C4-2B (cell line): ENCODE measurements at regions not wholly inside any gene's neighbourhood (a gene's known extent, or its start where the extent isn't known, plus 50 kb on each side); places are given as distances from the start of the nearest gene placed in this dataset.

Experiments
- H3K27ac ChIP-seq: fragments of 450-650 bp; 2 replicates; pipeline ENCODE4 v1.5.1; 2017
- CTCF ChIP-seq: fragments of 450-650 bp; conservative IDR thresholded peaks from 2 replicates; pipeline ENCODE4 v1.5.1; 2017; ENCODE audit warnings: mild to moderate bottlenecking
- ZFX ChIP-seq: fragments of 450-650 bp; IDR thresholded peaks from 2 replicates; pipeline ENCODE4 v1.6.1; 2017

DNA sequence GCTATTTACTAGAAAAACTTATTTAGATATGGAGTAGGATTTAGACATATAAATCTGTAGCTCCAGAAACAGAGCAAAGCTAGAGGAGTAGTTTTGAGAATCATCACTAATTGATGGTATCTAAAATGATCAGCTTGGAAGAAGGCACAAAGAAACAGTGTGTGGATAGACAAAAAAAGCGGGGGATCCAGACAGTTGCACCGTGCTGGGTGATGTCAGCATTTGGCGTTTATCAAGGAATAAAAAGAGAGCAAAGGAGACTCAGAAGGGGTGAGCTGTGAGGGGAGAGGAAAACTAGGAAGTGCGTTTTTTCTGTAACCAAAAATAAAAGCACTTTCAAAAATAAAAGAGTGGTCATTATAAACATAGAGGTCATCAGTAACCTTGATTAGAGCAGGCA, 90.5 kb upstream of the GPRIN3 start:
- no peak overlapping the region for H3K27ac ChIP-seq
- TF ChIP-seq CTCF (no peak), ZFX (no peak)

DNA sequence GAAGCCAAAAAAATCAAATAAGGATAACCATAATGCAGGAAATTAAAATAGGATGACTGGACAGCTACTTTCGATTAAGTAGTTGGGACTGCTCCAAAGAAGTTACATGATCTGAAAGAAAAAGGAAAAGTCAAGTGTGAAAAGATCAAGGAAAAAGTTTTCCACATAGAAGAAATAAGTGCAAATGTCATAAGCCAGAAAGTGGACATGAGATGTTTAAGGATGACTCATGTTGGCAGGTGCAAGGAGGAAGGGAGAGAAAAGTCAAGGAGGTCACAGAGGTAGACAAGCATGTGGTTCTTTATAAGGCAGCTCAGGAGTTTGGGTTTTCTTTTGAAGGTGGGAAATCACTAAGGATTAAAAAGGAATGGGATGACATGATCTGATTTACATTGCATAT, 89.8 kb upstream of the GPRIN3 start:
- TF ChIP-seq CTCF (no peak), ZFX (no peak)
- H3K27ac ChIP-seq: no peak overlapping the region

- H3K27ac ChIP-seq: no peak overlapping the region
- TF ChIP-seq CTCF (no peak), ZFX (no peak)
These were observed 74.8 kb upstream of the GPRIN3 start for GRCh38 chr4:89382439-89382838.

DNA sequence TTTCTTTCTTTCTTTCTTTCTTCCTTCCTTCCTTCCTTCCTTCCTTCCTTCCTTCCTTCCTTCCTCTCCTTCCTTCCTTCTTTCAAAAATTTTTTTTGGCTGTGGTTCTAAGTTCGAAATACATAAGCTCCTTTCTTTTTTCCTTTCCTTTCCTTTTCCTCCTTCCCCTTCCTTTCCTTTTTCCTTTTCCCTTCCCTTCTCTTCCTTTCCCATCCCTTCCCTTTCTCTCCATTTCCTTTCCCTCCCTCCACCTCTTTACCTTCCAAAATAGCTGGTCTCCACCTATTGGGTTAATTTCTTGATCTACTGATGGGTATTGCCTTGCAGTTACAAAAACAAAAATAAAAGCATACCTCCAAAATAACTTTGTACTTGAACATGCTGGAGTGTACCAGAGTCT, 73.4 kb upstream of the GPRIN3 start:
- no peak overlapping the region for H3K27ac ChIP-seq
- TF ChIP-seq ZFX: no peak
- TF ChIP-seq CTCF: no peak

- H3K27ac ChIP-seq: no peak overlapping the region
- TF ChIP-seq CTCF (no peak), ZFX (no peak)
These were observed 72.0 kb upstream of the GPRIN3 start for GRCh38 chr4:89379511-89380044.

GRCh38 chr4:89373394-89373793, 65.8 kb upstream of the GPRIN3 start:
- TF ChIP-seq CTCF (no peak), ZFX (no peak)
- no peak overlapping the region for H3K27ac ChIP-seq

- H3K27ac ChIP-seq: no peak overlapping the region
- TF ChIP-seq ZFX (no peak), CTCF (no peak)
These were observed 64.0 kb upstream of the GPRIN3 start for GRCh38 chr4:89371614-89372013.

GRCh38 chr4:89369581-89369980, 62.0 kb upstream of the GPRIN3 start:
- TF ChIP-seq ZFX: no peak
- H3K27ac ChIP-seq: no peak overlapping the region
